GM18502 (cell line): ENCODE measurements at regions not wholly inside any gene's neighbourhood (a gene's known extent, or its start where the extent isn't known, plus 50 kb on each side); places are given as distances from the start of the nearest gene placed in this dataset.

ENCODE experiments used
- ATAC-seq: cut with Tn5 transposase; IDR thresholded peaks from one replicate; pipeline ENCODE4 v1.9.1; 2021; ENCODE audit warnings: mild to moderate bottlenecking; ENCODE audit not compliant: unreplicated experiment, poor library complexity

DNA sequence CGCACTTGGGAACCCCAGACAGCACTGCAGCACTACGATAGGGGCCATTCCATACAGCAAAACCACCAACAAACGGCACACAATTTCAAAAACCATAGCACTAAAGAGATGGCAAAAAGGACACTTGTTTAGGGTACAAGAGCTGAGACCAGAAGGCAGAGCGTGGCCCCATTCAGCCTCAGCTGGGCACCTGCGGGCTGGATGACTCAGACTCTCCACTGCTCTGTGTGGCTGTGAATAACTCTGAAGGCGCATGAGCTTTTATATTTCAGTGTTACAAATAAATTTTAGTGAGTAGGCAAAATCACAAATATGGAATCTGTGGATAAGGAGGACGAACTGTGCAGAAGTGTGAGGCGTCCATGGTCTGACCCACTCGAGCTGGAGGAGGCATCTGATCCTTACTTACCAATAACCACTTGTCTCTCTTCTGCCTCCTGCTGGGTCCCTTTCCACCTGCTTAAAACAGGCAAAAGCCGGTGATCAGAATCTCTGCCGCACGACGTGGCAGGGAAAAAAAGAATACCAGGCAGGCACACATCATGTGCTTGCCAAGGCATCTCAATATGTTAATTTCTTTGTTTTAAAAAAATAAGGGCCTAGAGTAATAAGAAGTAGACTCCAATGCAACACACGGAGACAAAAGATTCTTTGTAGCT, 325.7 kb downstream of the SHANK2 start:
- no peak for ATAC-seq

DNA sequence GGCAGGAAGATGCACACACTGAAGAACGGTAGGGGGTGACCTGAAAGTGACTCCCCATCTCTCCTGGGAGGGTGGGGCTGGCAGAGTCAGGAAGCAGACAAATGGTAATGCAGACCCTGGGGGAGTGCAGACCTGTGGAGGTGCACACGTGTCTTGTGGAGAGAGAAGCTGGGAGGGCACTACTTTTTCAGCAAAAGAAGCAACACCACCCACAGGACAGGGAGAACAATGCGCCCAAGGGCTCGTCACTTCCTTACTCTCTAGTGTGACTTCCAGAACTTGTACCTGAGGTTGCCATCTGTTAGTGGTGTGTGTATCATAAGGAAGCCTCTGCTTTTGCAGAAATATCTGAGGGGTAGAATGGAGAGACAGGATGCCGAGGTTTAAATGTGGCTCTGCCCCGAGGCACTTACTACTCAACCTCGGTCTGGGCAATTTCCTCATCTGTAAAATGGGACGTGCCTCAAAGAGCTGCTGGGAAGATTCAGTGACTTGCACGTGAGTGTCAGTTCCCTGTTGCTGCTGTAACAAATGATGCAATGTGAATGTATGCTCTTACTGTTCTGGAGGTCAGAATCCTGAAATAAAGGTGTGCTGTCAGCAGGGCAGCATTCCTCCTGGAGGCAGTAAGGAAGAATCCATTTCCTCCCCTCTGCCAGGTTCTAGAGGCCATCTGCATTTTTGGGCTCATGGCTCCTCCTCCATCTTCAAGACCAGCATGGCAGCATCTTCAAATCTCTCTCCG, 323.4 kb downstream of the SHANK2 start:
- no peak for ATAC-seq

DNA sequence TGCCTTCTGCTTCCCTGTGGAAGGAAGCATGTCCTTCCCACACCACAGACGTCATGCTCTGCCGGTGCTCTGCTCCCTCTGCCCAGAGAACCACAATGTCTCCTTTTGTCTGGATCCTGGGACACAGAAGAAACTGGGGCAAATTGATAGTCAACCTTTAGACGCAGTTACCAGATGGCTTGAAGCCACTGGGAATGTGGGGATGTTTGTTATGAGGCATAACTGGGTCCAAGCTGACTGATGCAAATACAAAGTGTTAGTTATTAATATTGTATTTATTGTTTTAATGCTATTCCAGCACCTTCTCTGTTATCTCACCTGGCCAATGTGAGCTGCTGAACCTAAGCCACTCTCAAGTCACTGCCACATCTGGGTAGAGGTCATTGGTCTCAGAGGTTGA, 322.2 kb downstream of the SHANK2 start:
- no peak for ATAC-seq

DNA sequence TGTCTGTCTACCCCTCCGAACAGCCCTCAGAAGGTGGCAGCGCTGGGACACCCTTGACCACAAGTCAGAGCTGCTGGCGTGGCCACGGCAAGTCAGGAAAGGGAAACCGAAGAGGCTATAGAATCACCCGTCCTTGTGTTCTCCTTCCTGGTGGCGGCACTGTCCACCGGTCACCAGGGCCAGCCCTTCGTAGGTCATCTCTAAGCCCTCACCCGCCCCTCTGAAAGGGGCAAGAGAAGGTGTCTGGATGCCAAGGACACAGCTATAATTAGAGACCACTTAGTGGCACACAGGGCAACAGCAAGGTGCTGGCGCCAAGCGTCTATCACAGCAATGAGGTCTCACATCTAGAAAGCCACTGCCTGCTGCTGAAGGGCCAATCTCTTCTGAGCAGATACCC, 320.9 kb downstream of the SHANK2 start:
- no peak for ATAC-seq

DNA sequence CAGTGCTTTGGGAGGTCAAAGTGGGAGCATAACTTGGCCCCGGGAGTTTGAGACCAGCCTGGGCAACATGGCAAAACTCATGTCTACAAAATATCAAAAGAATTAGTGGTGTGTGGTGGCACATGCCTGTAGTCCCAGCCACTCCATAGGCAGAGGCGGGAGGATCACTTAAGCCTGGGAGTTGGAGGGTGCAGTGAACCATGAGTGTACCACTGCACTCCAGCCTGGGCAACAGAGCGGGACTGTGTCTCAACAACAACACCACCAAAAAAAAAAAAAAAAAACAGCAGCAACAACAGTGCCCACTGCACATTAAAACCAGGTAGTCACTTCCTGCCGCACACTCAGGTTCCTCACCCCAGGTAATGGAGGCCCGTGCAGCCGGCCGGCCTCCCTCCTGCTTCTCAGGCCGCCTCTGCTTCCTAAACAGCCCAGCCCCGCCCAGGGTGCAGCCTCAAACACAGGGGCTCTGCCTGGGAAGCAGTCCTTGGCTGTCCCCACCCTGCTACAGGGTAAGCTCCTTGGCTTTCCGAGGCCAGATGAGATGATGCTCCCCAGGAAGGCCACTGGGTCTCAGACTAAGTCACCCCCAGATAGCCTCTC, 318.3 kb downstream of the SHANK2 start:
- ATAC-seq: no peak

DNA sequence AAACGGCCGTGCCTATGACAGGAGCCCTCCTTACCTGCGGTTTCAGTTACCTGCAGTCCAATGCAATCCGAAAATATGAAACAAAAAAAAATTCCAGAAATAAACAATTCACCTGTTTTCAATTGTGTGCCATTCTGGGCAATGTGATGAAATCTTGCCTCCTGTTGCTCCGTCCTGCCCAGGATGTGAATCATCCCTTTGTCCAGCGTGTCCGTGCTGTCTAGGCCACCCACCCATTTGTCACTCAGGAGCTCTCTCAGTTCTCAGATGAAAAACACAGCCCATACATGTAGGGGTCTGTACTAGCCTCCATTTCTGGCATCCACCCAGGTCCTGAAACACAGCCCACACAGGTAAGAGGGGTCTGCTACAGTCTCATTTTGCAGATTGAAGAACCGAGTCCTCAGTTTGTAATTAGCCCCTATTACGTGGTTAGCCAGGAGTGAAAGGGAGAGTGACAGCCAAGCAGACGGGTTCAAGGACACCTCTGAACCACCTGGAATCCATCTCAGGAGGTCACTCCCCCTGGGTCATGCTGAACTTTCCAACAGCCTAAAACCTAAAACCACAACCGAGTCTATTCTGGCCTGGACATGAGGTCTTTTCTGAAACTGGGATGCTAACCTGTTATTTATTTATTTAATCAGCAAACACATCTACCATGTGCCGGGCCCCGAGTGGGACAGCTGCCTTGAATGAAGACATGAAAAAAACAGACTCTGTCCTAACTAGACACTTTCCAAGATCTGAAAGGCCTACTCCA, 317.2 kb downstream of the SHANK2 start:
- no peak for ATAC-seq

DNA sequence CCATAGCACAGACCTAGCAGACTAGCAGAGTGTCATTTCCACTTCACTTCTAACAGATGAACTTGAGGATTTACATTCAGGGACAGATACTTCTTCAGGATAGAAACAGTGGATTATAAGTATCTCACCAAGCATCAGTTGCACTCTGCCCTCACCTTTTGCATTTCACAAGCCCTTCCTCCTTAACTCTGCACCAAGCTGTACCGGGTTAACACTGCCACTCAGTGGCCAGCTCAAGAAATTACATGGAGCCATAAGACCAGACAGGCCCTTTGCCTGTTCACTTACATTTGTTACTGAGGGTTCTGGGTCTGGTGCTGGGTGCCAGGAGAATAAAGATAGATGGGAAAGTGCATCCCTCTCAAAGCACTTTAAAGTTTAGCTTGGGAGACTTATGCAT, 309.8 kb downstream of the SHANK2 start:
- ATAC-seq: no peak

DNA sequence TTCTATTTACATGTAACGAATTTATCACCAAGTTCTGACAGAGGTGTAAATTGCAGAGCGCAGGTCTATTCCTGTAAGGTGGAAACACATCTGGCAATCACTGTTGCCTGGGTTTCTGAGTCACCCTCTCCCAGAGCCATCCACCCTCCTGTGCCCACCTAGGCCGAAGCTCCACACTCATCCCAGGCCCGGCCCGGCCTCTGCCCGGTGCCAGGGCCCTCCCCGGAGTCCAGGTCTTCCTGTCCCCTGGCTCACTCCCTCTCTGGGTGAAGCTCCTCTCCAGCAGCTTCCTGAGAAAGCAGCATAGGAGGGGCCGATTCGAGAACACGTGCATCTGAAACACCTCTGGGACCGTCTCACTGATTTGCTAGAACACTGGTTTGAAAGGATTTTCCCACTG, 308.2 kb downstream of the SHANK2 start:
- no peak for ATAC-seq

DNA sequence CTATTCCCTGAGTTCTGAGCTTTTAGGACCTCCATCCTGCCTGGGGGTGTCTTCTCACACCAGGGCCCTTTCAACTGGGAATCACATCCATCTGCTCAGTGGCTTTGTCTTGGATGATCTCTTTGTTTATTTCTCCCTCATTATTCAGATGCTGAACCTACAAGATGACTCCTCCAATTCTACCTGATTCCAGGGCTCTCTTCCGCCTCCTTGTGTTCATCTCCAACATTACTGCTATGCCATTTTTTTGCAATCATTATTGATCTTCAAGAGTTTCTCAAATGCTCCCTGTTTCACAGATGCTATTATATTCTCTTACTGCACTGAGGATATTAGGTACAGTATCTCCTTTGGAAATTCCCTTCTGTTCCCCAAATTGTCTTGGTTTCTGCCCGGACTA, 307.7 kb downstream of the SHANK2 start:
- ATAC-seq: no peak

DNA sequence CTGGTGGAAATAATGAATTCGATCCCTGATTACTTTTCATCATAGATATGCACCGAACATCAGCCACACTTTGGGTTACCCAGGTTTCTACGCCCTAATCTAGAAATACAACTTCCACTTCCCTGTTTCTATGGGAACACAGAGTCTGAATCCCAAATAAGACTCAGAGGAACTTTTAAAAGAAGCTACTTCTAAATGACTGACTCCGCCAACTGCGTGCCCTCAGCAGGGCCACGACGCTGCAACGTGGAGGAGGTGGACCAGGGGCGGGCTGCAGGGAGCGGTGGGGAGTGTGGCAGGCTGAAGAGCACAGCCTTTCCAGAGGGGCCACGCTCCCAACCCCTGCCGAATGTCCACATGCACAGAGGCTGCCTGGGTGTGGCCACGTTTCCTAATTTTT, 304.0 kb downstream of the SHANK2 start:
- ATAC-seq: no peak

DNA sequence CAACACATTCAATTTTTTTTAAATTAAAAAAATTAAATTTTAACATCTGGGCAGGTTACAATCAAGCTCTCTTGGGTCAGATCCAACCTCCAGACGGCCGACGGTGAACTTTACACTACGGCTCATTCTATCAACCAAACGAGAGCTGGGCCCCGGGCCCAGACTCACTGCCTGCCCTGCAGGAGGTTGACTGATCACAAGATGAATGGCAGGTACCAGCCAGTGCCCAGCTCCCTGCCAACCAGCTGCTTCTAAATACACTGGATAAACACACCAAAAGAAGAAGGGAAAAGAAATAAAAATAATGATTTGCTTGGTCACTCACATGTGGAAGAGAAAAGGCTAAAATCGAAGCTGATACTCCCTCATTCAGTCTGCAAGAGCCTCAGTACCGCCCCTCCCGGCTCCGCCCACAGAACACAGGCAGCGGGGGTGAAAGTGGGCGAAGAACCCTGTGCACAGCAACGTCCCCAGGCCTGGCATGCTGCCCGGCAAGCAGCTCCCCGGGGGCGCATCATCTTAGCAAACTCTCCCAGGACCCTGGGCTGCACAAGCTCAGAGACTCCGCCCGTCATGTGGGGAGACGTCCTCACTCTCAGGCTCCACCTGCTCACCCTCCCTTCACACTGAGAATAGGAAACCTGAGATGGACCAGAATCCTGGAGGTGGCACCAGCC, 303.4 kb downstream of the SHANK2 start:
- no peak for ATAC-seq

DNA sequence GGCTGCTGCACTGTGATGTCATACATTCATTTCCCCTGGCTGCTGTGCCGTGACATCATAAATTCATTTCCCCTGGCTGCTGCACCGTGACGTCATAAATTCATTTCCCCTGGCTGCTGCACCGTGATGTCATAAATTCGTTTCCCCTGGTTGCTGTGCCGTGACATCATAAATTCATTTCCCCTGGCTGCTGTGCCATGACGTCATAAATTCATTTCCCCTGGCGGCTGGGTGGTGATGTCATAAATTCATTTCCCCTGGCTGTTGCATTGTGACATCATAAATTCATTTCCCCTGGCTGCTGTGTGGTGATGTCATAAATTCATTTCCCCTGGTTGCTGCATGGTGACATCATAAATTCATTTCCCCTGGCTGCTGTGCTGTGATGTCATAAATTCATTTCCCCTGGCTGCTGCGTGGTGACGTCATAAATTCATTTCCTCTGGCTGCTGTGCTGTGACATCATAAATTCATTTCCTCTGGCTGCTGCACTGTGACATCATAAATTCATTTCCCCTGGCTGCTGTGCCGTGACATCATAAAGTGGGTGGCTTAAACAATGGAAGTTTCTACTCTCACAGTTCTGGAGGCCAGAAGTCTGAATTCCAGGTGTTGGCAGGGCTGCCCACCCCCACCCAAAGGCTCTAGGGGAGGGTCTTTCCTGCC, 301.1 kb downstream of the SHANK2 start:
- ATAC-seq: no peak

DNA sequence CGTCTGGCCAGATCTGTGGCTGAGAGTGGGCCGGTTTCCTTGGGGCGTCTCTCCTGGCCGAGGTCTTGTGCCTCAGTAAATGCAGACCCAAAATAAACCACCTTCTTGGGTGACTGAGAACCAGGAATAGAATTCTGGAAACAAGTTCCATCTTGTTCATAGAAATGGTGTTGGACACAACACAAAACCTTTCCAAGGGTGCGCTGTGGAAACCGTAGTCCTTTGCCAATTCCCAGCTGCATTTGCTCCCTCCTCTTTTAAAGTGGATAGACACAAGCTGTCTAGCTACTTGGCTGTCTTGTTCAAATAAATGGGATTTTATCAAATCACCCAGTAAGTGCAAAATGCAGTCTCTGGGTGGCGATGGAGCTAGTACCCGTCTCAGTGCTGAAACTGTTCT, 300.2 kb downstream of the SHANK2 start:
- ATAC-seq: no peak

DNA sequence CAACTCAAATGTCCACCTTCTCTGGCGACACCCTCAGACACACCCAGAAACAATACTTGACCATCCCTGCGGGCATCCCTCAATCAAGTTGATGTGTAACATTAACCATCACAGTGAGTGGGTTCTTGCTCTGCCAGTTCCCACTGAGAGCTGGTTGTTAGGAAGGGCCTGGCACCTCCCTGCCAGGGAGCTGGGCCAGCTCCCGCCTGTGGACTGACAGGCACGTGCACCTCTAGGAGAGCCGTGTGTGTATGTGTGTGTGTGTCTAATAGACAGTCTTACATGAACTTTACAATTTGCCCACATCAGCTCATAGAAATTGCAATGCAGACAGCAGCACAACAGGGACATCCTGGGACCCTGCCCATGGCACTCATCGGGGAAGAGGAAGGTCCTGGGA, 298.7 kb downstream of the SHANK2 start:
- no peak for ATAC-seq

DNA sequence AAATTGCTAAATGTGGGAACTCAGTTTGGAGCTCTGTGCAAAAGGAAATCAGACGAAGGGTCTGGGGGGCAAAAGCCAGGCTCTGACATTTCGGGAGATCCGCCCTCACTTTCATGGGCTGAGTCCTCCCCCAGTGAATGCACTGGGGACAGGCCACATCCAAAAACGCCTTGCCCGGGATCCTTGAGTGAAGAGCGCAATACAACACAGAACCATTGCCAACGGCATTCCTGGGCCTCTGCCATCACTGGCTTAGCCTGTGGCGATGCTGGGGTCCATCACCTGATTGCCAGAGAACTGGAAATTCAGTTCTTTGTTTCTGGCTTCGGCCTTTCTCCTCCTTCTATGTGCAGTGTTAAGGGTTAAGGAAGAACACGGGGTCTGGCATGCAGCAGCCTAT, 297.9 kb downstream of the SHANK2 start:
- no peak for ATAC-seq
